Activated T-cell treated with anti-CD3 and anti-CD28 coated beads for 4 hours (primary cell): ENCODE measurements at regions not wholly inside any gene's neighbourhood (a gene's known extent, or its start where the extent isn't known, plus 50 kb on each side); places are given as distances from the start of the nearest gene placed in this dataset.

Experiments
- DNase-seq: peaks from one replicate; pipeline ENCODE4 v3.0.0-alpha.2; 2020

GRCh38 chr7:15905251-15906040, 219.0 kb upstream of the MEOX2 start:
- DNase-seq, result no peak

GRCh38 chr7:15891151-15891881, 204.8 kb upstream of the MEOX2 start:
- DNase-seq, result no peak

- no peak for DNase-seq
Observed at GRCh38 chr7:15889507-15889906, 203.0 kb upstream of the MEOX2 start.

- DNase-seq, result no peak
Observed at GRCh38 chr7:15888090-15888489, 201.6 kb upstream of the MEOX2 start.

- DNase-seq, result no peak
Observed at GRCh38 chr7:15886626-15887025, 200.1 kb upstream of the MEOX2 start.

- DNase-seq, result no peak
Observed at GRCh38 chr7:15885678-15886077, 199.2 kb upstream of the MEOX2 start.

- no peak for DNase-seq
Observed at GRCh38 chr7:15874774-15875173, 188.3 kb upstream of the MEOX2 start.

- DNase-seq, result no peak
Observed at GRCh38 chr7:15870347-15870746, 183.9 kb upstream of the MEOX2 start.

- no peak for DNase-seq
Observed at GRCh38 chr7:15867441-15867840, 181.0 kb upstream of the MEOX2 start.

GRCh38 chr7:15866753-15867152, 180.3 kb upstream of the MEOX2 start:
- DNase-seq, result no peak

- no peak for DNase-seq
Observed at GRCh38 chr7:15864626-15864991, 178.1 kb upstream of the MEOX2 start.

- DNase-seq, result no peak
Observed at GRCh38 chr7:15863951-15864625, 177.6 kb upstream of the MEOX2 start.

GRCh38 chr7:15862781-15863165, 176.3 kb upstream of the MEOX2 start:
- DNase-seq, result no peak

GRCh38 chr7:15862016-15862780, 175.7 kb upstream of the MEOX2 start:
- no peak for DNase-seq

- DNase-seq, result no peak
Observed at GRCh38 chr7:15860264-15860949, 173.9 kb upstream of the MEOX2 start.

GRCh38 chr7:15857026-15857425, 170.5 kb upstream of the MEOX2 start:
- no peak for DNase-seq

GRCh38 chr7:15856311-15856710, 169.8 kb upstream of the MEOX2 start:
- DNase-seq, result no peak

- DNase-seq, result no peak
Observed at GRCh38 chr7:15855525-15856109, 169.1 kb upstream of the MEOX2 start.

- no peak for DNase-seq
Observed at GRCh38 chr7:15854841-15855524, 168.5 kb upstream of the MEOX2 start.

GRCh38 chr7:15853832-15854470, 167.5 kb upstream of the MEOX2 start:
- no peak for DNase-seq

- no peak for DNase-seq
Observed at GRCh38 chr7:15851201-15851600, 164.7 kb upstream of the MEOX2 start.
